Liver (tissue), 8 donors: ENCODE measurements at regions not wholly inside any gene's neighbourhood (a gene's known extent, or its start where the extent isn't known, plus 50 kb on each side); places are given as distances from the start of the nearest gene placed in this dataset.

Experiments
- DNase-seq: peaks from one replicate; pipeline ENCODE4 v3.0.0-alpha.2; 2017; ENCODE audit warnings: low spot score
- H3K27ac ChIP-seq, 2 donors: one replicate each; pipeline ENCODE4 v1.7.0; 2013; ENCODE audit warnings: inconsistent platforms in 2 of 2, low read length in 2 of 2, control low read depth in 1 of 2, low read depth in 1 of 2, mild to moderate bottlenecking in 1 of 2
- H3K27me3 ChIP-seq, 4 donors: one replicate each; pipeline versions ENCODE4 v1.6.1 to v1.7.0; 2013; ENCODE audit warnings: low read length in 3 of 4, inconsistent platforms in 1 of 4, mild to moderate bottlenecking in 1 of 4, moderate library complexity in 1 of 4; ENCODE audit not compliant: control insufficient read depth in 4 of 4, insufficient read depth in 4 of 4
- H3K36me3 ChIP-seq, 4 donors: one replicate each; pipeline versions ENCODE4 v1.6.1 to v1.7.0; 2013; ENCODE audit warnings: low read length in 3 of 4, mild to moderate bottlenecking in 3 of 4, low read depth in 1 of 4, moderate library complexity in 1 of 4; ENCODE audit not compliant: control insufficient read depth in 4 of 4, insufficient read depth in 3 of 4
- H3K4me1 ChIP-seq, 4 donors: one replicate each; pipeline versions ENCODE4 v1.6.1 to v1.7.0; 2013; ENCODE audit warnings: low read length in 3 of 4, mild to moderate bottlenecking in 3 of 4, moderate library complexity in 1 of 4; ENCODE audit not compliant: control insufficient read depth in 4 of 4, insufficient read depth in 4 of 4
- H3K4me3 ChIP-seq, 3 donors: one replicate each; pipeline versions ENCODE4 v1.6.1 to v1.7.0; 2013; ENCODE audit warnings: low read length in 3 of 3, control low read depth in 1 of 3, low read depth in 1 of 3, mild to moderate bottlenecking in 1 of 3
- H3K9ac ChIP-seq, 2 donors: one replicate each; pipeline ENCODE4 v1.7.0; 2013; ENCODE audit warnings: low read length in 2 of 2, mild to moderate bottlenecking in 2 of 2, moderate library complexity in 2 of 2, control low read depth in 1 of 2, low read depth in 1 of 2
- H3K9me3 ChIP-seq, 4 donors: one replicate each; pipeline versions ENCODE4 v1.6.1 to v1.7.0; 2013; ENCODE audit warnings: low read length in 3 of 4; ENCODE audit not compliant: control insufficient read depth in 4 of 4
- ATF3 ChIP-seq: IDR thresholded peaks from 2 replicates; pipeline ENCODE4 v1.6.1; 2016; ENCODE audit warnings: antibody characterized with exemption
- CTCF ChIP-seq: fragments of 150-350 bp; IDR thresholded peaks from 2 replicates; pipeline ENCODE4 v1.5.1; 2017; ENCODE audit warnings: improper control_type of control experiment, low read depth, low read length; ENCODE audit not compliant: missing input control
- EGR1 ChIP-seq, 2 donors: IDR thresholded peaks; 2 replicates each; pipeline ENCODE4 v1.6.1; 2016 to 2018; ENCODE audit warnings: antibody characterized with exemption in 2 of 2, low read depth in 2 of 2
- FOXA1 ChIP-seq: IDR thresholded peaks from 2 replicates; pipeline ENCODE4 v1.6.1; 2016; ENCODE audit warnings: antibody characterized with exemption
- FOXA2 ChIP-seq: IDR thresholded peaks from 2 replicates; pipeline ENCODE4 v1.6.1; 2016; ENCODE audit warnings: antibody characterized with exemption
- GABPA ChIP-seq, 2 donors: IDR thresholded peaks in 1 of 2; conservative IDR thresholded peaks in 1 of 2; 2 replicates each; pipeline ENCODE4 v1.6.1; 2016; ENCODE audit warnings: antibody characterized with exemption in 2 of 2, mild to moderate bottlenecking in 1 of 2, moderate library complexity in 1 of 2
- HNF4A ChIP-seq, 2 donors: conservative IDR thresholded peaks; 2 replicates each; pipeline ENCODE4 v1.6.1; 2016; ENCODE audit warnings: antibody characterized with exemption in 2 of 2, mild to moderate bottlenecking in 2 of 2
- HNF4G ChIP-seq: IDR thresholded peaks from 2 replicates; pipeline ENCODE4 v1.6.1; 2016; ENCODE audit warnings: antibody characterized with exemption
- JUND ChIP-seq, 2 donors: IDR thresholded peaks; 2 replicates each; pipeline ENCODE4 v1.6.1; 2016; ENCODE audit warnings: antibody characterized with exemption in 2 of 2
- MAX ChIP-seq: IDR thresholded peaks from 2 replicates; pipeline ENCODE4 v1.6.1; 2016; ENCODE audit warnings: antibody characterized with exemption
- NR2F2 ChIP-seq: IDR thresholded peaks from 2 replicates; pipeline ENCODE4 v1.6.1; 2016; ENCODE audit warnings: antibody characterized with exemption
- RAD21 ChIP-seq, 2 donors: IDR thresholded peaks; 2 replicates each; pipeline ENCODE4 v1.6.1; 2016; ENCODE audit warnings: antibody characterized with exemption in 2 of 2, mild to moderate bottlenecking in 2 of 2
- REST ChIP-seq: IDR thresholded peaks from 2 replicates; pipeline ENCODE4 v1.6.1; 2016; ENCODE audit warnings: antibody characterized with exemption, mild to moderate bottlenecking
- RXRA ChIP-seq, 2 donors: IDR thresholded peaks; 2 replicates each; pipeline ENCODE4 v1.6.1; 2017 to 2018; ENCODE audit warnings: antibody characterized with exemption in 2 of 2, mild to moderate bottlenecking in 1 of 2
- SP1 ChIP-seq: IDR thresholded peaks from 2 replicates; pipeline ENCODE4 v1.6.1; 2018; ENCODE audit warnings: antibody characterized with exemption, mild to moderate bottlenecking
- TAF1 ChIP-seq: conservative IDR thresholded peaks from 2 replicates; pipeline ENCODE4 v1.6.1; 2016; ENCODE audit warnings: antibody characterized with exemption, mild to moderate bottlenecking
- YY1 ChIP-seq: IDR thresholded peaks from 2 replicates; pipeline ENCODE4 v1.6.1; 2016; ENCODE audit warnings: antibody characterized with exemption, mild to moderate bottlenecking
- ZBTB33 ChIP-seq: IDR thresholded peaks from 2 replicates; pipeline ENCODE4 v1.6.1; 2016; ENCODE audit warnings: antibody characterized with exemption
- WGBS: extraction: QIAGEN DNeasy Blood & Tissue Kit; methylation state at CpG from one replicate; pipeline ENCODE4 v1.1.7; 2013; 5-methylcytosine and 5-hydroxymethylcytosine counted together
- donor health status: healthy.
- donor health status: healthy.
- donor health status: healthy.
- donor health status: healthy.
- donor health status: healthy.

- TF ChIP-seq HNF4A (conservative IDR thresholded peaks at IDR 0.05) = no peak
- no peak for TF ChIP-seq RAD21 (IDR thresholded peaks at IDR 0.05)
- TF ChIP-seq FOXA1 = no peak
- no peak for TF ChIP-seq REST
- no peak for TF ChIP-seq SP1
- no peak for TF ChIP-seq NR2F2
- no peak for TF ChIP-seq EGR1 (IDR thresholded peaks at IDR 0.05; ENCODE audit: low read depth in 2 of 2)
- no peak for TF ChIP-seq RXRA (IDR thresholded peaks at IDR 0.05)
These were observed 142.3 kb downstream of the ABCC12 start (continued) for GRCh38 chr16:48013491-48013901.

GRCh38 chr16:48011878-48012658 lies 143.7 kb downstream of the ABCC12 start:
- 73% methylated on average over 9 of the region's 9 CpGs for WGBS
- Histone ChIP-seq H3K4me3 (no peak overlapping the region), H3K4me1 (no peaks in the 10 kb centered on the region), H3K27me3 (no peaks in the 10 kb centered on the region), H3K9me3 (no peaks in the 10 kb centered on the region), H3K9ac (no peak overlapping the region), H3K27ac (no peak overlapping the region), H3K36me3 (no peaks in the 10 kb centered on the region)
- TF ChIP-seq REST = no peak
- TF ChIP-seq EGR1 (IDR thresholded peaks at IDR 0.05; ENCODE audit: low read depth in 2 of 2) = no peak
- TF ChIP-seq ZBTB33 = no peak
- no peak for TF ChIP-seq RAD21 (IDR thresholded peaks at IDR 0.05)
- TF ChIP-seq ATF3 = no peak
- TF ChIP-seq RXRA (IDR thresholded peaks at IDR 0.05) = no peak
- no peak for TF ChIP-seq FOXA2
- no peak for TF ChIP-seq HNF4A (conservative IDR thresholded peaks at IDR 0.05)
- TF ChIP-seq TAF1 = no peak
- TF ChIP-seq GABPA (IDR thresholded peaks at IDR 0.05 in 1 of 2, conservative IDR thresholded peaks at IDR 0.05 in 1 of 2) = no peak
- TF ChIP-seq FOXA1 = no peak
- TF ChIP-seq JUND (IDR thresholded peaks at IDR 0.05) = no peak
- TF ChIP-seq NR2F2 = no peak
- TF ChIP-seq MAX = no peak
- no peak for TF ChIP-seq YY1
- no peak for TF ChIP-seq SP1
- no peak for TF ChIP-seq CTCF
- TF ChIP-seq HNF4G = no peak
- DNase-seq = no peak
